IMR-90 (cell line): ENCODE measurements at regions not wholly inside any gene's neighbourhood (a gene's known extent, or its start where the extent isn't known, plus 50 kb on each side); places are given as distances from the start of the nearest gene placed in this dataset.

Source experiments
- ATAC-seq: fragments of 200-7000 bp; cut with Tn5 transposase; 2 replicates; pipeline ENCODE4 v1.9.1; 2020; ENCODE audit warnings: low read depth, mild to moderate bottlenecking, moderate library complexity
- BruUV-seq: library from RNA; stranded (reverse); fragments of 400-500 nt; replicated peaks from 2 replicates; lab custom pipeline; 2021; lab: Mats Ljungman, UMichigan
- CTCF ChIA-PET: fragments of 300-600 bp; formaldehyde crosslinking; extraction: SDS; loops from one replicate; lab custom pipeline; 2021; ENCODE audit warnings: antibody characterized with exemption; lab: Yijun Ruan, JAX
- POLR2A ChIA-PET: fragments of 300-600 bp; sonication (Branson Sonifier 250); formaldehyde crosslinking; loops from one replicate; lab custom pipeline; 2022; ENCODE audit warnings: antibody characterized with exemption; ENCODE audit not compliant: unreplicated experiment; lab: Charles Lee
- DNase-seq: peaks from one replicate; pipeline ENCODE4 v3.0.0; 2013
- H2AFZ ChIP-seq: replicated peaks from 2 replicates; pipeline ENCODE3; 2013; ENCODE audit warnings: low read length, mild to moderate bottlenecking; ENCODE audit not compliant: poor library complexity
- H2AK5ac ChIP-seq: 2 replicates; pipeline ENCODE4 v1.6.1; 2013; ENCODE audit warnings: low read depth, low read length, inconsistent platforms
- H2AK9ac ChIP-seq: replicated peaks from 2 replicates; pipeline ENCODE3; 2013; ENCODE audit warnings: mild to moderate bottlenecking, low read depth, low read length, moderate library complexity; ENCODE audit not compliant: poor library complexity
- H2BK120ac ChIP-seq: 2 replicates; pipeline ENCODE4 v1.6.1; 2013; ENCODE audit warnings: low read depth, low read length, inconsistent platforms
- H2BK15ac ChIP-seq: 3 replicates; pipeline ENCODE4 v1.6.1; 2013; ENCODE audit warnings: low read depth, low read length, inconsistent platforms
- H2BK20ac ChIP-seq: 2 replicates; pipeline ENCODE4 v1.6.1; 2013; ENCODE audit warnings: low read depth, mild to moderate bottlenecking, inconsistent platforms, low read length, moderate library complexity
- H2BK5ac ChIP-seq: 2 replicates; pipeline ENCODE4 v1.6.1; 2013; ENCODE audit warnings: mild to moderate bottlenecking, low read depth, low read length, inconsistent platforms; ENCODE audit not compliant: poor library complexity, severe bottlenecking
- H3K14ac ChIP-seq: replicated peaks from 2 replicates; pipeline ENCODE4 v1.6.1; 2013; ENCODE audit warnings: low read depth, low read length, inconsistent platforms
- H3K18ac ChIP-seq: 2 replicates; pipeline ENCODE4 v1.6.1; 2013; ENCODE audit warnings: low read depth, low read length, control low read depth
- H3K23ac ChIP-seq: 2 replicates; pipeline ENCODE4 v1.6.1; 2013; ENCODE audit warnings: low read depth, low read length, inconsistent platforms
- H3K27ac ChIP-seq: 2 replicates; pipeline ENCODE4 v1.5.1; 2013; ENCODE audit warnings: mild to moderate bottlenecking, control low read depth, low read length; ENCODE audit not compliant: insufficient read depth
- H3K27me3 ChIP-seq: 2 replicates; pipeline ENCODE4 v1.6.1; 2013; ENCODE audit warnings: low read length; ENCODE audit not compliant: control insufficient read depth, insufficient read depth
- H3K36me3 ChIP-seq: 2 replicates; pipeline ENCODE4 v1.6.1; 2013; ENCODE audit warnings: low read length, mixed read lengths; ENCODE audit not compliant: control insufficient read depth, insufficient read depth
- H3K4ac ChIP-seq: 2 replicates; pipeline ENCODE4 v1.6.1; 2013; ENCODE audit warnings: low read depth, low read length, inconsistent platforms
- H3K4me1 ChIP-seq: 2 replicates; pipeline ENCODE4 v1.6.1; 2013; ENCODE audit warnings: low read length, mixed read lengths; ENCODE audit not compliant: control insufficient read depth, insufficient read depth
- H3K4me2 ChIP-seq: 2 replicates; pipeline ENCODE4 v1.6.1; 2013; ENCODE audit warnings: low read depth, mild to moderate bottlenecking, control low read depth, low read length, moderate library complexity
- H3K4me3 ChIP-seq: 2 replicates; pipeline ENCODE4 v1.5.1; 2013; ENCODE audit warnings: low read depth, mild to moderate bottlenecking, control low read depth, low read length, moderate library complexity; ENCODE audit not compliant: insufficient read depth
- H3K56ac ChIP-seq: 2 replicates; pipeline ENCODE4 v1.6.1; 2013; ENCODE audit warnings: low read length, inconsistent platforms; ENCODE audit not compliant: insufficient read depth; ENCODE audit errors: extremely low read depth
- H3K79me1 ChIP-seq, 2 experiments: 2 replicates each; pipeline ENCODE4 v1.6.1; 2013; ENCODE audit warnings: low read length in 2 of 2, inconsistent platforms in 1 of 2, low read depth in 1 of 2
- H3K9ac ChIP-seq: 2 replicates; pipeline ENCODE4 v1.6.1; 2013; ENCODE audit warnings: low read depth, low read length, control low read depth
- H3K9me1 ChIP-seq: 2 replicates; pipeline ENCODE4 v1.6.1; 2013; ENCODE audit warnings: low read length, inconsistent platforms; ENCODE audit not compliant: insufficient read depth
- H3K9me3 ChIP-seq: 2 replicates; pipeline ENCODE4 v1.6.1; 2013; ENCODE audit warnings: low read length; ENCODE audit not compliant: control insufficient read depth, insufficient read depth
- H4K20me1 ChIP-seq: 2 replicates; pipeline ENCODE4 v1.6.1; 2013; ENCODE audit warnings: low read length, inconsistent platforms; ENCODE audit not compliant: insufficient read depth
- H4K5ac ChIP-seq: 2 replicates; pipeline ENCODE4 v1.6.1; 2013; ENCODE audit warnings: mild to moderate bottlenecking, low read depth, low read length, control low read depth
- H4K8ac ChIP-seq, 2 experiments: 2 replicates each; pipeline ENCODE4 v1.6.1; 2013; ENCODE audit warnings: low read depth in 2 of 2, low read length in 2 of 2, control low read depth in 1 of 2, inconsistent platforms in 1 of 2
- H4K91ac ChIP-seq: 2 replicates; pipeline ENCODE4 v1.6.1; 2013; ENCODE audit warnings: low read depth, low read length, inconsistent platforms; ENCODE audit not compliant: insufficient read depth
- BHLHE40 ChIP-seq: fragments of 150-350 bp; IDR thresholded peaks from 2 replicates; pipeline ENCODE4 v1.6.1; 2016; ENCODE audit warnings: mild to moderate bottlenecking, low read depth, low read length
- CEBPB ChIP-seq: IDR thresholded peaks from 2 replicates; pipeline ENCODE4 v1.6.1; 2012; ENCODE audit warnings: low read depth, low read length, improper control_type of control experiment
- CHD1 ChIP-seq: IDR thresholded peaks from 2 replicates; pipeline ENCODE4 v1.6.1; 2012; ENCODE audit warnings: low read depth, low read length, improper control_type of control experiment
- FOS ChIP-seq: fragments of 150-350 bp; IDR thresholded peaks from 2 replicates; pipeline ENCODE4 v1.6.1; 2016; ENCODE audit warnings: low read depth, low read length
- MAZ ChIP-seq: IDR thresholded peaks from 2 replicates; pipeline ENCODE4 v1.6.1; 2012; ENCODE audit warnings: low read depth, mild to moderate bottlenecking, low read length, improper control_type of control experiment, moderate library complexity, borderline replicate concordance
- POLR2A ChIP-seq: IDR thresholded peaks from 2 replicates; pipeline ENCODE4 v1.6.1; 2012; ENCODE audit warnings: mild to moderate bottlenecking, low read depth, low read length
- RAD21 ChIP-seq: IDR thresholded peaks from 2 replicates; pipeline ENCODE4 v1.6.1; 2012; ENCODE audit warnings: low read length, improper control_type of control experiment
- RCOR1 ChIP-seq: IDR thresholded peaks from 2 replicates; pipeline ENCODE4 v1.6.1; 2012; ENCODE audit warnings: mild to moderate bottlenecking, low read length, improper control_type of control experiment; ENCODE audit not compliant: insufficient replicate concordance
- RFX5 ChIP-seq: IDR thresholded peaks from 2 replicates; pipeline ENCODE4 v1.8.0; 2012; ENCODE audit warnings: low read depth, mild to moderate bottlenecking, low read length, moderate library complexity
- WGBS, 2 experiments: methylation state at CpG; one replicate each; pipeline versions ENCODE4 v1.1.5 to v1.1.7; 2013; ENCODE audit warnings: missing lambda C conversion rate in 2 of 2; ENCODE audit not compliant: insufficient read length in 1 of 2; ENCODE audit errors: extremely low coverage in 2 of 2; 5-methylcytosine and 5-hydroxymethylcytosine counted together
- dilution Hi-C: fragments of 300-500 bp; cut with HindIII; formaldehyde crosslinking; loops from one replicate; pipeline ENCODE4 v1.14.3; 2018; ENCODE audit warnings: low sequenced_read_pairs; ENCODE audit not compliant: unreplicated experiment
- in situ Hi-C: fragments of 300-500 bp; cut with MboI; formaldehyde crosslinking; loops from 3 replicates; pipeline ENCODE4 v1.14.3; 2019; ENCODE audit warnings: low sequenced_read_pairs, inconsistent platforms, mixed read lengths
- intact Hi-C: fragments of 100-400 bp; cut with micrococcal nuclease; formaldehyde crosslinking; loops from 2 replicates; pipeline ENCODE4 v1.10.0; 2022
- TF ChIP-seq, protein P1 (sequence below): fragments of 150-350 bp; IDR thresholded peaks from 2 replicates; pipeline ENCODE4 v1.6.1; 2016; ENCODE audit warnings: low read depth, mild to moderate bottlenecking, low read length, moderate library complexity, borderline replicate concordance
- TF ChIP-seq, protein P2 (sequence below): conservative IDR thresholded peaks from 2 replicates; pipeline ENCODE4 v1.5.1; 2012; ENCODE audit warnings: mild to moderate bottlenecking, low read depth, low read length, improper control_type of control experiment

DNA sequence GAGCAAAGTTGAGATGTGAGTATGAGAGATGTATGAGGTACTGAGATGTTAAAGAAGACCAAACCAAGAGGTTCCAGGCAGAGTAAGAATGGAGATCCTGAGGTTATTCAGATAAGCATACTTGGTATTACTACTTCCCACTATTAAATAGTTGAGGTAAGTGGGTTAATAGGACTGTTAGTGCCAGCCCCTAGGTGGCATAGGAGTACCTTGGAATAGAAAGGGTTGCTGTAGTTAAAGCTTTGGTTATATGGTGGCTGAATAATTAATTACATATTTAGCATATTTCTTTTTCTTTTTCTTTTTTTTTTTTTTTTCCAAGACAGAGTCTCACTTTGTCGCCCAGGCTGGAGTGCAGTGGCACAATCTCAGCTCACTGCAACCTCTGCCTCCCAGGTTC is 397.9 kb upstream of the TMPRSS15 start:
- Histone ChIP-seq H3K4me3 (no peak overlapping the region), H3K9me3 (0 out of 2 replicates have a peak, but pooled peaks cover 3% of the 10 kb centered on the region), H2BK5ac (no peak overlapping the region), H4K5ac (no peak overlapping the region), H2AK9ac (no peak overlapping the region), H4K20me1 (no peaks in the 10 kb centered on the region), H4K91ac (no peak overlapping the region), H2AFZ (no peak overlapping the region), H3K4me1 (no peaks in the 10 kb centered on the region), H3K27ac (no peak overlapping the region), H3K27me3 (no peaks in the 10 kb centered on the region), H4K8ac (no peak overlapping the region), H2BK20ac (no peak overlapping the region), H3K79me1 (no peaks in the 10 kb centered on the region), H3K9me1 (no peaks in the 10 kb centered on the region), H3K14ac (no peak overlapping the region), H3K9ac (no peak overlapping the region), H3K4ac (no peak overlapping the region), H3K18ac (no peak overlapping the region), H3K4me2 (no peak overlapping the region), H3K36me3 (no peaks in the 10 kb centered on the region), H2BK15ac (no peak overlapping the region), H3K23ac (no peak overlapping the region), H2AK5ac (no peak overlapping the region), H3K56ac (no peak overlapping the region), H2BK120ac (no peak overlapping the region)
- intact Hi-C loops (no loop called here), in situ Hi-C loops (no loop called here), dilution Hi-C loops (no loop called here)
- TF ChIP-seq RFX5 (no peak), RCOR1 (no peak), RAD21 (no peak), CEBPB (no peak), MAZ (no peak), FOS (no peak), POLR2A (no peak), BHLHE40 (no peak), CHD1 (no peak)
- TF ChIP-seq, protein P1, sequence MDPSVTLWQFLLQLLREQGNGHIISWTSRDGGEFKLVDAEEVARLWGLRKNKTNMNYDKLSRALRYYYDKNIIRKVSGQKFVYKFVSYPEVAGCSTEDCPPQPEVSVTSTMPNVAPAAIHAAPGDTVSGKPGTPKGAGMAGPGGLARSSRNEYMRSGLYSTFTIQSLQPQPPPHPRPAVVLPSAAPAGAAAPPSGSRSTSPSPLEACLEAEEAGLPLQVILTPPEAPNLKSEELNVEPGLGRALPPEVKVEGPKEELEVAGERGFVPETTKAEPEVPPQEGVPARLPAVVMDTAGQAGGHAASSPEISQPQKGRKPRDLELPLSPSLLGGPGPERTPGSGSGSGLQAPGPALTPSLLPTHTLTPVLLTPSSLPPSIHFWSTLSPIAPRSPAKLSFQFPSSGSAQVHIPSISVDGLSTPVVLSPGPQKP, result no peak
- TF ChIP-seq, protein P2, sequence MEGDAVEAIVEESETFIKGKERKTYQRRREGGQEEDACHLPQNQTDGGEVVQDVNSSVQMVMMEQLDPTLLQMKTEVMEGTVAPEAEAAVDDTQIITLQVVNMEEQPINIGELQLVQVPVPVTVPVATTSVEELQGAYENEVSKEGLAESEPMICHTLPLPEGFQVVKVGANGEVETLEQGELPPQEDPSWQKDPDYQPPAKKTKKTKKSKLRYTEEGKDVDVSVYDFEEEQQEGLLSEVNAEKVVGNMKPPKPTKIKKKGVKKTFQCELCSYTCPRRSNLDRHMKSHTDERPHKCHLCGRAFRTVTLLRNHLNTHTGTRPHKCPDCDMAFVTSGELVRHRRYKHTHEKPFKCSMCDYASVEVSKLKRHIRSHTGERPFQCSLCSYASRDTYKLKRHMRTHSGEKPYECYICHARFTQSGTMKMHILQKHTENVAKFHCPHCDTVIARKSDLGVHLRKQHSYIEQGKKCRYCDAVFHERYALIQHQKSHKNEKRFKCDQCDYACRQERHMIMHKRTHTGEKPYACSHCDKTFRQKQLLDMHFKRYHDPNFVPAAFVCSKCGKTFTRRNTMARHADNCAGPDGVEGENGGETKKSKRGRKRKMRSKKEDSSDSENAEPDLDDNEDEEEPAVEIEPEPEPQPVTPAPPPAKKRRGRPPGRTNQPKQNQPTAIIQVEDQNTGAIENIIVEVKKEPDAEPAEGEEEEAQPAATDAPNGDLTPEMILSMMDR, result no peak
- CTCF ChIA-PET, result no interaction called here
- POLR2A ChIA-PET, result no interaction called here
- no TSS peak for BruUV-seq
- ATAC-seq, result no peak
- no CpG with 5 or more reads among the region's 1 CpG for WGBS, 2 experiments
- DNase-seq, result no peak
